H1 (cell line): ENCODE measurements at regions not wholly inside any gene's neighbourhood (a gene's known extent, or its start where the extent isn't known, plus 50 kb on each side); places are given as distances from the start of the nearest gene placed in this dataset.

Experiments
- CTCF ChIA-PET: fragments of 300-600 bp; sonication (Branson Sonifier 250); formaldehyde crosslinking; loops from one replicate; lab custom pipeline; 2021; ENCODE audit not compliant: partially characterized antibody; lab: Charles Lee
- POLR2A ChIA-PET: fragments of 300-600 bp; sonication (Branson Sonifier 250); formaldehyde crosslinking; loops from one replicate; lab custom pipeline; 2021; ENCODE audit warnings: inconsistent platforms; ENCODE audit not compliant: partially characterized antibody; lab: Charles Lee
- DNase-seq, 2 experiments: peaks; one replicate each; pipeline versions ENCODE4 v3.0.0 to v3.0.0-alpha.2; 2010 to 2022; ENCODE audit warnings: low spot score in 2 of 2, low read depth in 1 of 2, mixed read lengths in 1 of 2
- FAIRE-seq: peaks from 2 replicates; lab custom pipeline; 2011; peaks lifted over from hg19 to GRCh38; lab: Jason Lieb, UNC
- H2AFZ ChIP-seq: 2 replicates; pipeline ENCODE4 v1.8.1; 2012; ENCODE audit warnings: low read length, inconsistent platforms
- H2AK5ac ChIP-seq: 2 replicates; pipeline ENCODE4 v1.6.1; 2013; ENCODE audit warnings: low read depth, low read length
- H2BK120ac ChIP-seq: replicated peaks from 2 replicates; pipeline ENCODE3; 2013; ENCODE audit warnings: low read depth, low read length, inconsistent platforms
- H2BK12ac ChIP-seq: 2 replicates; pipeline ENCODE4 v1.6.1; 2013; ENCODE audit warnings: low read depth, low read length
- H2BK15ac ChIP-seq: 2 replicates; pipeline ENCODE4 v1.6.1; 2013; ENCODE audit warnings: low read length
- H2BK20ac ChIP-seq: 2 replicates; pipeline ENCODE4 v1.6.1; 2013; ENCODE audit warnings: low read length
- H2BK5ac ChIP-seq: 2 replicates; pipeline ENCODE4 v1.6.1; 2013; ENCODE audit warnings: low read depth, low read length
- H3K14ac ChIP-seq: 2 replicates; pipeline ENCODE4 v1.6.1; 2013; ENCODE audit warnings: inconsistent platforms; ENCODE audit not compliant: insufficient read length
- H3K18ac ChIP-seq: 2 replicates; pipeline ENCODE4 v1.6.1; 2013; ENCODE audit warnings: low read length; ENCODE audit errors: extremely low read depth
- H3K23ac ChIP-seq: 2 replicates; pipeline ENCODE4 v1.6.1; 2013; ENCODE audit warnings: inconsistent platforms; ENCODE audit not compliant: insufficient read length
- H3K23me2 ChIP-seq: 2 replicates; pipeline ENCODE4 v1.6.1; 2013; ENCODE audit warnings: low read depth, low read length
- H3K27ac ChIP-seq: 2 replicates; pipeline ENCODE4 v1.6.1; 2011; ENCODE audit warnings: low read depth, low read length, inconsistent platforms
- H3K27me3 ChIP-seq, 4 experiments: replicated peaks in 1 of 4; 1 replicate in 1 of 4; 2 replicates in 3 of 4; pipeline versions ENCODE4 v1.6.1 to v1.8.1; 2011 to 2013; ENCODE audit warnings: low read length in 3 of 4, mild to moderate bottlenecking in 3 of 4, inconsistent platforms in 2 of 4, mixed read lengths in 2 of 4, moderate library complexity in 1 of 4; ENCODE audit not compliant: control insufficient read depth in 3 of 4, insufficient read depth in 3 of 4; ENCODE audit errors: extremely low read depth in 1 of 4
- H3K36me3 ChIP-seq, 4 experiments: 2 replicates each; pipeline versions ENCODE4 v1.6.1 to v1.8.1; 2011 to 2013; ENCODE audit warnings: mild to moderate bottlenecking in 4 of 4, low read length in 3 of 4, moderate library complexity in 2 of 4, control low read depth in 1 of 4, inconsistent platforms in 1 of 4; ENCODE audit not compliant: insufficient read depth in 4 of 4, control insufficient read depth in 2 of 4
- H3K4ac ChIP-seq: replicated peaks from 2 replicates; pipeline ENCODE3; 2013; ENCODE audit warnings: low read length, low read depth, mixed read lengths, inconsistent platforms; ENCODE audit not compliant: insufficient read length
- H3K4me1 ChIP-seq, 4 experiments: replicated peaks in 1 of 4; 1 replicate in 1 of 4; 2 replicates in 3 of 4; pipeline versions ENCODE4 v1.6.1 to v1.8.1; 2011 to 2013; ENCODE audit warnings: low read length in 3 of 4, inconsistent platforms in 2 of 4, mixed read lengths in 1 of 4; ENCODE audit not compliant: insufficient read depth in 4 of 4, control insufficient read depth in 3 of 4
- H3K4me2 ChIP-seq, 2 experiments: 2 replicates each; pipeline versions ENCODE4 v1.6.1 to v1.8.1; 2011 to 2013; ENCODE audit warnings: low read depth in 2 of 2, low read length in 2 of 2, control low read depth in 1 of 2, inconsistent platforms in 1 of 2, mild to moderate bottlenecking in 1 of 2; ENCODE audit not compliant: insufficient read depth in 1 of 2
- H3K4me3 ChIP-seq, 4 experiments: fragments of 200-600, 300-600 bp in 1 of 4; sonication (generic), shearing (Covaris generic), sonication (Bioruptor Twin) in 1 of 4; 2 replicates each; pipeline versions ENCODE4 v1.5.1 to v1.8.1; 2011 to 2016; ENCODE audit warnings: low read length in 4 of 4, low read depth in 3 of 4, control low read depth in 2 of 4, inconsistent platforms in 2 of 4, mild to moderate bottlenecking in 2 of 4, mixed read lengths in 1 of 4, moderate library complexity in 1 of 4; ENCODE audit not compliant: insufficient read depth in 2 of 4; ENCODE audit errors: extremely low read depth in 1 of 4
- H3K56ac ChIP-seq: replicated peaks from 2 replicates; pipeline ENCODE3; 2013; ENCODE audit warnings: low read depth, mild to moderate bottlenecking, mixed read lengths, low read length, inconsistent platforms; ENCODE audit not compliant: insufficient read length
- H3K79me1 ChIP-seq: 2 replicates; pipeline ENCODE4 v1.6.1; 2013; ENCODE audit warnings: low read depth, low read length, control low read depth
- H3K79me2 ChIP-seq, 2 experiments: 2 replicates each; pipeline versions ENCODE4 v1.6.1 to v1.8.1; 2012 to 2013; ENCODE audit warnings: low read length in 2 of 2, mild to moderate bottlenecking in 2 of 2, inconsistent platforms in 1 of 2; ENCODE audit not compliant: insufficient read depth in 2 of 2, control insufficient read depth in 1 of 2
- H3K9ac ChIP-seq, 4 experiments: replicated peaks in 1 of 4; 1 replicate in 1 of 4; 2 replicates in 3 of 4; pipeline versions ENCODE4 v1.6.1 to v1.8.1; 2011 to 2013; ENCODE audit warnings: low read depth in 3 of 4, low read length in 3 of 4, control low read depth in 2 of 4, mild to moderate bottlenecking in 2 of 4, moderate library complexity in 2 of 4, inconsistent platforms in 1 of 4; ENCODE audit errors: extremely low read depth in 1 of 4
- H3K9me3 ChIP-seq, 2 experiments: 2 replicates each; pipeline versions ENCODE4 v1.6.1 to v1.8.1; 2012 to 2013; ENCODE audit warnings: mild to moderate bottlenecking in 2 of 2, moderate library complexity in 2 of 2, control low read depth in 1 of 2, inconsistent platforms in 1 of 2, low read depth in 1 of 2, low read length in 1 of 2, mixed read lengths in 1 of 2; ENCODE audit not compliant: insufficient read depth in 2 of 2
- H4K20me1 ChIP-seq, 2 experiments: replicated peaks in 1 of 2; 2 replicates each; pipeline versions ENCODE3 to v1.8.1; 2011 to 2013; ENCODE audit warnings: inconsistent platforms in 2 of 2, low read length in 2 of 2, mild to moderate bottlenecking in 1 of 2; ENCODE audit not compliant: insufficient read depth in 2 of 2, control insufficient read depth in 1 of 2
- H4K5ac ChIP-seq: 2 replicates; pipeline ENCODE4 v1.6.1; 2013; ENCODE audit warnings: low read length, low read depth, mixed read lengths, inconsistent platforms; ENCODE audit not compliant: insufficient read length
- H4K8ac ChIP-seq: 2 replicates; pipeline ENCODE4 v1.8.0; 2013; ENCODE audit warnings: mild to moderate bottlenecking, moderate library complexity, low read length, inconsistent platforms; ENCODE audit not compliant: insufficient read depth; ENCODE audit errors: extremely low read depth
- H4K91ac ChIP-seq: replicated peaks from 2 replicates; pipeline ENCODE3; 2013; ENCODE audit warnings: low read length, mixed read lengths, inconsistent platforms; ENCODE audit not compliant: insufficient read length
- BCL11A ChIP-seq, 2 experiments: IDR thresholded peaks; one replicate each; pipeline ENCODE4 v1.6.1; 2011; ENCODE audit warnings: low read depth in 2 of 2, low read length in 2 of 2, mild to moderate bottlenecking in 2 of 2
- CBX8 ChIP-seq: fragments of 300-800, 300-1000 bp; sonication (generic); IDR thresholded peaks from 2 replicates; pipeline ENCODE4 v1.7.1; 2016; ENCODE audit warnings: low read depth, low read length, borderline replicate concordance
- GTF2F1 ChIP-seq: IDR thresholded peaks from 2 replicates; pipeline ENCODE4 v1.6.1; 2012; ENCODE audit warnings: low read depth, low read length, improper control_type of control experiment, borderline replicate concordance
- HDAC6 ChIP-seq: IDR thresholded peaks from one replicate; pipeline ENCODE4 v1.7.1; 2012; ENCODE audit warnings: low read depth, mild to moderate bottlenecking, inconsistent platforms, low read length, moderate library complexity
- KDM4A ChIP-seq: IDR thresholded peaks from one replicate; pipeline ENCODE4 v1.7.1; 2012; ENCODE audit warnings: low read depth, mild to moderate bottlenecking, moderate library complexity, low read length, inconsistent platforms; ENCODE audit not compliant: severe bottlenecking
- POLR2AphosphoS5 ChIP-seq: IDR thresholded peaks from 2 replicates; pipeline ENCODE4 v1.6.1; 2011; ENCODE audit warnings: low read depth, low read length
- RAD21 ChIP-seq, 2 experiments: IDR thresholded peaks in 1 of 2; conservative IDR thresholded peaks in 1 of 2; 2 replicates each; pipeline ENCODE4 v1.6.1; 2011; ENCODE audit warnings: low read depth in 2 of 2, low read length in 2 of 2, improper control_type of control experiment in 1 of 2, inconsistent platforms in 1 of 2, mild to moderate bottlenecking in 1 of 2, moderate library complexity in 1 of 2
- SIN3A ChIP-seq, 2 experiments: IDR thresholded peaks in 1 of 2; conservative IDR thresholded peaks in 1 of 2; 2 replicates each; pipeline ENCODE4 v1.6.1; 2011 to 2012; ENCODE audit warnings: low read length in 2 of 2, improper control_type of control experiment in 1 of 2, low read depth in 1 of 2, mild to moderate bottlenecking in 1 of 2
- SUZ12 ChIP-seq: fragments of 200-600 bp; sonication (generic); IDR thresholded peaks from 2 replicates; pipeline ENCODE4 v1.6.1; 2012; ENCODE audit warnings: mild to moderate bottlenecking, inconsistent platforms, low read length, moderate library complexity, mixed read lengths
- USF2 ChIP-seq: IDR thresholded peaks from 2 replicates; pipeline ENCODE4 v1.6.1; 2011; ENCODE audit warnings: low read length, improper control_type of control experiment
- WGBS, 2 experiments: shearing (Covaris generic) in 1 of 2; methylation state at CpG; one replicate each; pipeline versions ENCODE4 v1.1.6 to v1.1.7; 2013 to 2015; ENCODE audit warnings: low lambda C conversion rate in 2 of 2, mixed read lengths in 2 of 2, inconsistent platforms in 1 of 2, low coverage in 1 of 2, missing lambda C conversion rate in 1 of 2; ENCODE audit not compliant: insufficient replicate concordance in 2 of 2, insufficient coverage in 1 of 2, insufficient read length in 1 of 2; ENCODE audit errors: extremely low coverage in 1 of 2, missing lambda C conversion rate in 1 of 2; 5-methylcytosine and 5-hydroxymethylcytosine counted together

GRCh38 chr4:58653251-58653650 is 1543.1 kb upstream of the IGFBP7 start:
- FAIRE-seq = no peak
- Histone ChIP-seq H3K9me3 (peaks cover 9 to 11% of the 10 kb centered on the region in 2 experiments; a peak in 3 of 4 replicates), H2BK15ac (no peak overlapping the region), H3K23ac (no peak overlapping the region), H3K9ac (no peak overlapping the region), H2AFZ (no peak overlapping the region; the same call in 1 of the 2 replicates), H2BK5ac (no peak overlapping the region), H3K23me2 (no peaks in the 10 kb centered on the region), H2BK20ac (no peak overlapping the region), H3K27me3 (no peaks in the 10 kb centered on the region), H4K20me1 (no peaks in the 10 kb centered on the region), H3K14ac (no peak overlapping the region), H2BK12ac (no peak overlapping the region), H2BK120ac (no peak overlapping the region), H3K56ac (no peak overlapping the region), H4K8ac (no peak overlapping the region), H3K4me1 (no peaks in the 10 kb centered on the region), H3K4me2 (no peak overlapping the region), H3K4me3 (no peak overlapping the region), H3K4ac (no peak overlapping the region), H4K91ac (no peak overlapping the region), H3K79me1 (no peaks in the 10 kb centered on the region), H4K5ac (no peak overlapping the region), H2AK5ac (no peak overlapping the region), H3K36me3 (no peaks in the 10 kb centered on the region), H3K18ac (no peak overlapping the region), H3K27ac (no peak overlapping the region), H3K79me2 (no peaks in the 10 kb centered on the region)
- ChIA-PET CTCF (interaction anchor here (1.2 kb wide), 1 partner anchor 22 kb away, joined by 3 read pairs; no protein-coding TSS in a partner anchor), POLR2A (no interaction called here)
- WGBS, 2 experiments = 90% methylated on average over 1 of the region's 1 CpG; no CpG with 5 or more reads in 1 of the 2 experiments
- no peak for TF ChIP-seq KDM4A
- no peak for TF ChIP-seq USF2
- no peak for TF ChIP-seq GTF2F1
- no peak for TF ChIP-seq POLR2AphosphoS5
- TF ChIP-seq HDAC6 = no peak
- no peak for TF ChIP-seq CBX8
- no peak for TF ChIP-seq BCL11A (IDR thresholded peaks at IDR 0.05; ENCODE audit: low read depth in 2 of 2, low read length in 2 of 2)
- TF ChIP-seq SIN3A (conservative IDR thresholded peaks at IDR 0.05 in 1 of 2, IDR thresholded peaks at IDR 0.05 in 1 of 2; ENCODE audit: low read depth in 1 of 2, low read length in 2 of 2) = no peak
- TF ChIP-seq SUZ12 = no peak
- TF ChIP-seq RAD21 (IDR thresholded peaks at IDR 0.05 in 1 of 2, conservative IDR thresholded peaks at IDR 0.05 in 1 of 2; ENCODE audit: low read depth in 2 of 2, low read length in 2 of 2) = no peak
- DNase-seq = no peak
